ENCODE measurements at regions not wholly inside any gene's neighbourhood (a gene's known extent, or its start where the extent isn't known, plus 50 kb on each side); places are given as distances from the start of the nearest gene placed in this dataset.

DNA sequence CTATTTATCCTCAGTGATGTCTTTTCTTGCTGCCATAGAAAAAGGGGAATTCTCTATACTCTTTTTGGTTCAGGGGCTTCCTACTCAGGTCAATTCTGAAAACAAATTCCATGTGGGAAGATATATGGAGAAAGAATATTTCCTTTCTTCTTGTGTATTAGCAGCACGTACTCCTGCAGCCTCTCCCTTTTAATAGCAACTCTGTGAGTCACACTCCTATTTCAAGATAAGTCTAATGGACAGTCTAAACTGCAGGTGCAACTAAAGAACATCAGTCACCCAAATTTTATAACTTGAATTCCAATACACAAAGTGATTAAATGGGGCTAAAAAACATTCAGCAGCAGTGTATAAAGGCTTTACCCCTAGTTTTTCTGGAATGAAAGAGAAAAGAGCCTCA is 942.2 kb downstream of the CNTNAP5 start:
- no peak overlapping the region for H3K27ac ChIP-seq
- no peaks in the 10 kb centered on the region for H3K27me3 ChIP-seq
- H3K4me3 ChIP-seq, result no peak overlapping the region
- intact Hi-C loops (cut with DNase I), result no loop called here
- H3K36me3 ChIP-seq, result no peaks in the 10 kb centered on the region
- TF ChIP-seq, protein P1, sequence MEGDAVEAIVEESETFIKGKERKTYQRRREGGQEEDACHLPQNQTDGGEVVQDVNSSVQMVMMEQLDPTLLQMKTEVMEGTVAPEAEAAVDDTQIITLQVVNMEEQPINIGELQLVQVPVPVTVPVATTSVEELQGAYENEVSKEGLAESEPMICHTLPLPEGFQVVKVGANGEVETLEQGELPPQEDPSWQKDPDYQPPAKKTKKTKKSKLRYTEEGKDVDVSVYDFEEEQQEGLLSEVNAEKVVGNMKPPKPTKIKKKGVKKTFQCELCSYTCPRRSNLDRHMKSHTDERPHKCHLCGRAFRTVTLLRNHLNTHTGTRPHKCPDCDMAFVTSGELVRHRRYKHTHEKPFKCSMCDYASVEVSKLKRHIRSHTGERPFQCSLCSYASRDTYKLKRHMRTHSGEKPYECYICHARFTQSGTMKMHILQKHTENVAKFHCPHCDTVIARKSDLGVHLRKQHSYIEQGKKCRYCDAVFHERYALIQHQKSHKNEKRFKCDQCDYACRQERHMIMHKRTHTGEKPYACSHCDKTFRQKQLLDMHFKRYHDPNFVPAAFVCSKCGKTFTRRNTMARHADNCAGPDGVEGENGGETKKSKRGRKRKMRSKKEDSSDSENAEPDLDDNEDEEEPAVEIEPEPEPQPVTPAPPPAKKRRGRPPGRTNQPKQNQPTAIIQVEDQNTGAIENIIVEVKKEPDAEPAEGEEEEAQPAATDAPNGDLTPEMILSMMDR (IDR thresholded peaks at IDR 0.05), result no peak
- no peaks in the 10 kb centered on the region for H3K9me3 ChIP-seq
- H3K4me1 ChIP-seq, result no peaks in the 10 kb centered on the region
- no peak for ATAC-seq
- DNase-seq, result no peak

DNA sequence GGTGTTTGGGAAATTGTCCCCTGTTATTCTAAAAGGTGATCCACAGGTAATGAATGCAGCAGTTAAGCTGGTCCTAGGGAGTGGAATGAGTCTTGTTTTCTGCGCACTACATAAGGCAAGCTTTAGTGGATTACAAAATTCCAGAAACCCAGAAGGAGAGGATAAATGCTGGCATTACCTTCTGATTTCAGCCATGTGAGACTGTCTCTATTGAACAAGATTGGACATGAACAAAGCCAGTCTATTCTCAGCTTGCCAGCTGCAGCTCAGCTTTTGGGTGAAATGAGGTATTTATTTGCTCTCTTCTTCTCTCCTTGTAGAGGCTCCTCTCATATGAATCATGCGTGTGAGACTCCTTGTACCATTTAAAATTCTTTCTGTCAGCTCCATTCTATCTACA is 944.9 kb downstream of the CNTNAP5 start:
- intact Hi-C loops (cut with DNase I), result no loop called here
- Histone ChIP-seq H3K36me3 (no peaks in the 10 kb centered on the region), H3K4me1 (no peaks in the 10 kb centered on the region), H3K9me3 (no peaks in the 10 kb centered on the region), H3K27ac (no peak overlapping the region), H3K4me3 (no peak overlapping the region), H3K27me3 (no peaks in the 10 kb centered on the region)
- no peak for ATAC-seq
- TF ChIP-seq, protein P1 (IDR thresholded peaks at IDR 0.05), result no peak
- no peak for DNase-seq

DNA sequence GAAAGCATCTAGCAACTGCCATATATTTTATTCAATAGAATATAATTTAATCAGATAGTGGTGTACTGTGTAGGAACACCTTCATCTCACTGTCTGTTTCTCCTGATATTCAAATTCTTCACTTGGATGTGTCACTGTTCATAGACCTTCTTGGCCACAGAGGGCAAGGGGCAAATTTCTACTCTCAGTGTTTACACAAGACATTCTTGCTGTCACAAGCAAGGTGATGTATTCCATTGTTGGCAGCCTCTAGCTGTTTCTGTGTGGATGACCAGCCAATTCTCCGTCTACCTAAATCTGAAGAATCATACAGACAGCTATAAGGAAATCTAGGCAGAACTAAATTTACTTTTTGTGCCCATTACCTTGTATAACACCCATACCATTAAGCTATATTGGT is 948.3 kb downstream of the CNTNAP5 start:
- no peaks in the 10 kb centered on the region for H3K36me3 ChIP-seq
- DNase-seq, result no peak
- no peaks in the 10 kb centered on the region for H3K4me1 ChIP-seq
- no peaks in the 10 kb centered on the region for H3K27me3 ChIP-seq
- intact Hi-C loops (cut with DNase I), result no loop called here
- no peak overlapping the region for H3K4me3 ChIP-seq
- TF ChIP-seq, protein P1 (IDR thresholded peaks at IDR 0.05), result no peak
- no peak for ATAC-seq
- no peak overlapping the region for H3K27ac ChIP-seq
- H3K9me3 ChIP-seq, result no peaks in the 10 kb centered on the region

DNA sequence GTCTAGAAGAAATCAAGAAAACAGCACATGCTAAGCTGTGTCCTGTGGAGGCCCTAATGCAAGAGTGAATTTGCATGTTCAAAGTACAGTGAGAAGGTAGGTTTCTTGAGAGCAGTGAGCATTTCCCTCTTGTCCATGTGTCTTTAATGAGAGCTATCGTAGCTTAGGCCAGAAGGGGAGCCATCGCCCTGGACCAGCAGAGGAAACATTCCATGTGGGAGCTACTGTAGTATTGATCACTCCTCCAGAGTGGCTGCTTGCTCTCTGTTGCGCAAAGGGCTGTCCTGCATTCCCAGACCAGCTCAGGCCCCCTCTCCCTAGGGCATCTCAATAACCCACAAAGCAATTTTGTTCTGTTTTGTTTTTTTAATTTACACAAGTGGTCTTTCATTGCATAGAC is 950.1 kb downstream of the CNTNAP5 start:
- H3K27me3 ChIP-seq, result no peaks in the 10 kb centered on the region
- no peak for ATAC-seq
- intact Hi-C loops (cut with DNase I), result no loop called here

DNA sequence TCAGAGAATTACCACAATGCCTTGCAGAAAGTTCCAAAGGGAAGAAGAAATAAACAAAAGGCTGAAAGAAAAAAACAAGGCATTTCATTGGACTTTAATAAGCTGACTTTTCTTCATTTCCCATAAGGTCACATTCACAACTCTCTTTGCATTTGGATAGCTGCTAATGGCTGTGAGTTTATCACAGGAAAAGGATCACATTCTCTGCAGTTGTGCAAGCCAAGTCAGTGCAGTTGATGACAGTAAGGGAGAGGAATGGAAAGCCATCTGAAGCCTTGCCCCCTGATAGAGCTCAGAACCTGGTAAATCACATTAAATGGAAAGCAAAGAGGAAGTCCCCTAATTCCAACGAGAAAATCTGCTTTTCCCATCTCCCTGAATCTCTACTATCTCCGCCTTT is 950.6 kb downstream of the CNTNAP5 start:
- DNase-seq (no peak), ATAC-seq (no peak)
- Histone ChIP-seq H3K9me3 (no peaks in the 10 kb centered on the region), H3K27ac (no peak overlapping the region), H3K27me3 (no peaks in the 10 kb centered on the region), H3K4me3 (no peak overlapping the region), H3K4me1 (no peaks in the 10 kb centered on the region), H3K36me3 (no peaks in the 10 kb centered on the region)
- intact Hi-C loops (cut with DNase I), result no loop called here
- TF ChIP-seq, protein P1 (IDR thresholded peaks at IDR 0.05), result no peak

More for the DNA sequence above, 950.1 kb downstream of the CNTNAP5 start:
- Histone ChIP-seq H3K4me1 (no peaks in the 10 kb centered on the region), H3K9me3 (no peaks in the 10 kb centered on the region), H3K27ac (no peak overlapping the region), H3K36me3 (no peaks in the 10 kb centered on the region), H3K4me3 (no peak overlapping the region)
- TF ChIP-seq, protein P1 (IDR thresholded peaks at IDR 0.05), result no peak
- no peak for DNase-seq

DNA sequence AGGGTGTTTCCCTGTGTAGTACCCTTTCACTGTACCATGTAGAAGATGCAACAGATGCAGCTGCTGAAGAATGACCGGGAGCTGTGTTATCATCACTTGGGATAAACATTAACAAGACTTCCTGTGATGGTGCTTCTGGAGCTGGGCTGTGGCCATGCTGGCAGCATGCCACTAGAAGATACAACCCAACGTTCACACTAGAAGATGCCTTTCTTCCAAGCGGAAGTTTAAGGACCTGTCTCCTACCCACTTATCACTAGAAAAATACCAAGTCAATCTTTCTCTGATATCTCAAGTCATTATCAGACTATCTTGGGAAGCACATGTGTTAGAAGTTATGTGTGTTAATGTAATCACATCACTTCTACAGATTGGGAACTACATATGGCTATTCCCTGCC is 953.5 kb downstream of the CNTNAP5 start:
- no peak for ATAC-seq
- Histone ChIP-seq H3K4me3 (no peak overlapping the region), H3K9me3 (no peaks in the 10 kb centered on the region), H3K27me3 (no peaks in the 10 kb centered on the region), H3K36me3 (no peaks in the 10 kb centered on the region), H3K27ac (no peak overlapping the region), H3K4me1 (no peaks in the 10 kb centered on the region)
- intact Hi-C loops (cut with DNase I), result no loop called here
- TF ChIP-seq, protein P1 (IDR thresholded peaks at IDR 0.05), result no peak
- DNase-seq, result no peak

Measured in upper lobe of right lung (tissue), 1 donor.